Right atrium auricular region (tissue), 2 donors: ENCODE measurements at regions not wholly inside any gene's neighbourhood (a gene's known extent, or its start where the extent isn't known, plus 50 kb on each side); places are given as distances from the start of the nearest gene placed in this dataset.

Experiments used
- DNase-seq: peaks from one replicate; pipeline ENCODE4 v3.0.0-alpha.2; 2019; ENCODE audit warnings: low spot score
- H3K27ac ChIP-seq, 2 donors: fragments of 200-600 bp; sonication (generic); 1 replicate in 1 of 2; 2 replicates in 1 of 2; pipeline ENCODE4 v1.5.1; 2016 to 2019
- H3K27me3 ChIP-seq, 2 donors: fragments of 200-600 bp; sonication (generic); one replicate each; pipeline versions ENCODE4 v1.5.1 to v1.6.0; 2017 to 2019
- H3K36me3 ChIP-seq: fragments of 200-600 bp; sonication (generic); one replicate; pipeline ENCODE4 v1.5.1; 2016
- H3K4me1 ChIP-seq, 2 donors: fragments of 200-600 bp; sonication (generic); one replicate each; pipeline versions ENCODE4 v1.5.1 to v1.6.0; 2017 to 2019
- H3K4me3 ChIP-seq, 2 donors: fragments of 200-600 bp; sonication (generic); 1 replicate in 1 of 2; 2 replicates in 1 of 2; pipeline ENCODE4 v1.5.1; 2017 to 2019; ENCODE audit warnings: mild to moderate bottlenecking in 1 of 2, moderate library complexity in 1 of 2
- H3K9me3 ChIP-seq, 2 donors: fragments of 200-600 bp; sonication (generic); one replicate each; pipeline ENCODE4 v1.5.1; 2019
- CTCF ChIP-seq, 2 donors: fragments of 200-600 bp; sonication (generic); IDR thresholded peaks; one replicate each; pipeline ENCODE4 v1.5.1; 2019; ENCODE audit warnings: antibody characterized with exemption in 2 of 2
- microRNA counts, 2 donors: library from miRNA; unstranded; fragments of <30 nt; microRNA quantifications; one replicate each; lab custom pipeline; 2016 to 2017
- microRNA-seq, 2 donors: library from miRNA; unstranded; fragments of <30 nt; microRNA quantifications; one replicate each; pipeline ENCODE4, GENCODE V29; 2016 to 2017; ENCODE audit warnings: borderline number of aligned reads in 2 of 2, borderline replicate concordance in 1 of 2

GRCh38 chr5:154528005-154528594 is 50.1 kb upstream of the HAND1 start:
- H3K4me1 ChIP-seq, result peaks cover 0 to 12% of the 10 kb centered on the region in 2 donors
- H3K9me3 ChIP-seq, result no peaks in the 10 kb centered on the region
- H3K27ac ChIP-seq, result no peak overlapping the region
- no peak for TF ChIP-seq CTCF (IDR thresholded peaks at IDR 0.05)
- H3K4me3 ChIP-seq, result no peak overlapping the region
- no peaks in the 10 kb centered on the region for H3K36me3 ChIP-seq
- DNase-seq, result no peak
- H3K27me3 ChIP-seq, result no peaks in the 10 kb centered on the region

MicroRNAs in the stretch of these regions (microRNA counts, 767-probe panel; counts per million panel counts)
- 0 to 31.0 counts per million in 2 donors for microRNA hsa-miR-1303 (lab: Ali Mortazavi, UCI)
- microRNA hsa-miR-3141 (lab: Ali Mortazavi, UCI), result 0 to 1,627 counts per million in 2 donors

Small RNA genes lying in the stretch of these regions (microRNA-seq; reads per million reads assigned to microRNA genes)
- 0 reads per million in 2 donors for gene MIR1303
- gene MIR3141, result 0 reads per million in 2 donors
